GM12892 (cell line): ENCODE measurements at regions not wholly inside any gene's neighbourhood (a gene's known extent, or its start where the extent isn't known, plus 50 kb on each side); places are given as distances from the start of the nearest gene placed in this dataset.
"Not testable (repeated sequence)": the region's sequence is repeated elsewhere in the genome, so short reads cannot be mapped to it uniquely, and the experiment has no call there.

Source experiments
- DNase-seq: peaks from one replicate; pipeline ENCODE4 v3.0.0; 2011; ENCODE audit not compliant: insufficient read length
- FAIRE-seq: peaks from 2 replicates; lab custom pipeline; 2011; peaks lifted over from hg19 to GRCh38; lab: Jason Lieb, UNC
- POLR2A ChIP-seq: IDR thresholded peaks from 2 replicates; pipeline ENCODE4 v1.6.1; 2011; ENCODE audit warnings: low read depth, low read length, control low read depth
- POLR2AphosphoS5 ChIP-seq: IDR thresholded peaks from 2 replicates; pipeline ENCODE4 v1.6.1; 2011; ENCODE audit warnings: low read depth, low read length, control low read depth
- TAF1 ChIP-seq: IDR thresholded peaks from 2 replicates; pipeline ENCODE4 v1.6.1; 2011; ENCODE audit warnings: low read depth, mild to moderate bottlenecking, control low read depth, low read length, borderline replicate concordance

- DNase-seq: no peak
- TF ChIP-seq POLR2AphosphoS5 (no peak), POLR2A (no peak), TAF1 (no peak)
- FAIRE-seq: no peak
These were observed 135.0 kb downstream of the RALA start for GRCh38 chr7:39758234-39758970.

- TF ChIP-seq TAF1 (no peak), POLR2A (no peak), POLR2AphosphoS5 (no peak)
- DNase-seq (no peak), FAIRE-seq (peak; percentile 9)
These were observed 138.1 kb downstream of the RALA start for GRCh38 chr7:39761449-39761848.

- FAIRE-seq, DNase-seq: not testable (repeated sequence)
These were observed 139.1 kb downstream of the RALA start for GRCh38 chr7:39762466-39762865.

GRCh38 chr7:39762881-39763280, 139.5 kb downstream of the RALA start:
- FAIRE-seq, DNase-seq: not testable (repeated sequence)

- not testable (repeated sequence) for FAIRE-seq, DNase-seq
These were observed 142.5 kb downstream of the RALA start for GRCh38 chr7:39765833-39766232.

GRCh38 chr7:39768439-39768838, 145.1 kb downstream of the RALA start:
- FAIRE-seq, DNase-seq: not testable (repeated sequence)

GRCh38 chr7:39774341-39774851, 151.0 kb downstream of the RALA start:
- not testable (repeated sequence) for DNase-seq, FAIRE-seq

- not testable (repeated sequence) for FAIRE-seq, DNase-seq
These were observed 158.2 kb downstream of the RALA start for GRCh38 chr7:39781557-39781956.

- FAIRE-seq, DNase-seq: not testable (repeated sequence)
These were observed 163.1 kb downstream of the RALA start for GRCh38 chr7:39786440-39786839.

GRCh38 chr7:39791035-39791434, 159.0 kb upstream of the CDK13 start:
- not testable (repeated sequence) for FAIRE-seq, DNase-seq

- not testable (repeated sequence) for DNase-seq, FAIRE-seq
These were observed 158.1 kb upstream of the CDK13 start for GRCh38 chr7:39791911-39792310.

- not testable (repeated sequence) for DNase-seq, FAIRE-seq
These were observed 157.0 kb upstream of the CDK13 start for GRCh38 chr7:39793026-39793425.

- not testable (repeated sequence) for FAIRE-seq, DNase-seq
These were observed 156.2 kb upstream of the CDK13 start for GRCh38 chr7:39793851-39794250.

- not testable (repeated sequence) for FAIRE-seq, DNase-seq
These were observed 153.1 kb upstream of the CDK13 start for GRCh38 chr7:39796947-39797346.

GRCh38 chr7:39798077-39798476, 152.0 kb upstream of the CDK13 start:
- FAIRE-seq, DNase-seq: not testable (repeated sequence)
